ENCODE measurements at regions not wholly inside any gene's neighbourhood (a gene's known extent, or its start where the extent isn't known, plus 50 kb on each side); places are given as distances from the start of the nearest gene placed in this dataset.

GRCh38 chr6:74557236-74557635 lies 648.6 kb downstream of the COL12A1 start (continued):
- TF ChIP-seq ZBTB40 (IDR thresholded peaks at IDR 0.05) (no peak), ZBTB40 (CRISPR knock-in tag; IDR thresholded peaks at IDR 0.05) (no peak), PRMT5 (CRISPR knock-in tag; IDR thresholded peaks at IDR 0.05) (no peak), ZKSCAN8 (CRISPR knock-in tag; IDR thresholded peaks at IDR 0.05) (no peak), ERF (CRISPR knock-in tag; IDR thresholded peaks at IDR 0.05) (no peak), POLR2AphosphoS2 (IDR thresholded peaks at IDR 0.05; ENCODE audit: low read length) (no peak)
- TF ChIP-seq, protein P1, sequence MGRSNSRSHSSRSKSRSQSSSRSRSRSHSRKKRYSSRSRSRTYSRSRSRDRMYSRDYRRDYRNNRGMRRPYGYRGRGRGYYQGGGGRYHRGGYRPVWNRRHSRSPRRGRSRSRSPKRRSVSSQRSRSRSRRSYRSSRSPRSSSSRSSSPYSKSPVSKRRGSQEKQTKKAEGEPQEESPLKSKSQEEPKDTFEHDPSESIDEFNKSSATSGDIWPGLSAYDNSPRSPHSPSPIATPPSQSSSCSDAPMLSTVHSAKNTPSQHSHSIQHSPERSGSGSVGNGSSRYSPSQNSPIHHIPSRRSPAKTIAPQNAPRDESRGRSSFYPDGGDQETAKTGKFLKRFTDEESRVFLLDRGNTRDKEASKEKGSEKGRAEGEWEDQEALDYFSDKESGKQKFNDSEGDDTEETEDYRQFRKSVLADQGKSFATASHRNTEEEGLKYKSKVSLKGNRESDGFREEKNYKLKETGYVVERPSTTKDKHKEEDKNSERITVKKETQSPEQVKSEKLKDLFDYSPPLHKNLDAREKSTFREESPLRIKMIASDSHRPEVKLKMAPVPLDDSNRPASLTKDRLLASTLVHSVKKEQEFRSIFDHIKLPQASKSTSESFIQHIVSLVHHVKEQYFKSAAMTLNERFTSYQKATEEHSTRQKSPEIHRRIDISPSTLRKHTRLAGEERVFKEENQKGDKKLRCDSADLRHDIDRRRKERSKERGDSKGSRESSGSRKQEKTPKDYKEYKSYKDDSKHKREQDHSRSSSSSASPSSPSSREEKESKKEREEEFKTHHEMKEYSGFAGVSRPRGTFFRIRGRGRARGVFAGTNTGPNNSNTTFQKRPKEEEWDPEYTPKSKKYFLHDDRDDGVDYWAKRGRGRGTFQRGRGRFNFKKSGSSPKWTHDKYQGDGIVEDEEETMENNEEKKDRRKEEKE (IDR thresholded peaks at IDR 0.05; ENCODE audit: borderline replicate concordance in 1 of 2, control insufficient read depth in 1 of 2, low read depth in 2 of 2, low read length in 1 of 2): no peak

Measured in K562 (cell line).